Mucosa of gallbladder (tissue), 1 donor: ENCODE measurements at regions not wholly inside any gene's neighbourhood (a gene's known extent, or its start where the extent isn't known, plus 50 kb on each side); places are given as distances from the start of the nearest gene placed in this dataset.

Experiments
- DNase-seq: peaks from one replicate; pipeline ENCODE4 v3.0.0-alpha.2; 2020; ENCODE audit warnings: low spot score
- donor health status: DM: no; HTN: no; CAD: no.

DNA sequence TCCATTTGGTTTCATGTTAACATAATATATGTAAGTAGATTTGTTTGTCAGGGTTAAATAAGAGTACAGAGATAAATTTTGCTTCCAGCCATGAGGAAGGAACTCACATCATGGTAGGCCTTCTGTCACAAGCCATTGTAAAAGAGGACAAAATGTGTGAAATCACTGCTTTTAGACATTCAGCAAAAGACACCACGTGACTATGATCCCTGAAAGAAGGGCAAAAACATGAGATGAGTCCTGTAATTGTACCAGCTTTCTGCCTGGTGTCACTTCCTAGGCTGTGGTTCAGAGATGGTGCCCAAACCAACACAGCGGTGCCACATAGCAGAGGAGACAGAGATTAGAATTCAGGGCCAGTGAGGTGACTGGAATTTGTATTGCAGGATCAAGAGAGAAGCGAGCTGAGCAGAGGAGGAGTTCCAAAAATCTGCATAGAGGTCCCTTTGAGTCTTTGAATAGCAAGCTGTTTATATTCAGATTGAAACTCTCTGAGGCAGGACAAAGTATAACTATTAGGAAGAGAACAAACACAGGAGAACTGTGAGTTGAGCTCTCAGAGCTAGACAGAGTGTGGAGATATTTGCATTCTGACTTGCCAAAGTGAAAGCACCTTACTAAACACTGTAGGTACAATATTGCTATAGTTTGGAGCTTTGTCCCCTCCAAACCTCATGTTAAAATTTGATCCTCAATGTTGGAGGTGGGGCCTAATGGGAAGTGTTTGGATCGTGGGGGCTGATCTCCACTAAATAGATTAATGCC is 52.6 kb upstream of the PDE7B start:
- no peak for DNase-seq
